Endothelial cell (in vitro differentiated cells): ENCODE measurements at regions not wholly inside any gene's neighbourhood (a gene's known extent, or its start where the extent isn't known, plus 50 kb on each side); places are given as distances from the start of the nearest gene placed in this dataset.
"Not testable (repeated sequence)": the region's sequence is repeated elsewhere in the genome, so short reads cannot be mapped to it uniquely, and the experiment has no call there.

Source experiments
- DNase-seq: peaks from one replicate; pipeline ENCODE4 v3.0.0; 2021; ENCODE audit warnings: low spot score
- H3K27ac Mint-ChIP-seq: one replicate; pipeline ENCODE4 v1.8.0; 2021; ENCODE audit warnings: mixed read lengths, inconsistent platforms; ENCODE audit not compliant: unreplicated experiment
- H3K27me3 Mint-ChIP-seq: one replicate; pipeline ENCODE4 v1.8.0; 2021; ENCODE audit warnings: mild to moderate bottlenecking, moderate library complexity, mixed read lengths, inconsistent platforms; ENCODE audit not compliant: unreplicated experiment
- H3K36me3 Mint-ChIP-seq: one replicate; pipeline ENCODE4 v1.8.0; 2021; ENCODE audit warnings: mild to moderate bottlenecking, low read depth, mixed read lengths, inconsistent platforms; ENCODE audit not compliant: unreplicated experiment
- H3K4me1 Mint-ChIP-seq: one replicate; pipeline ENCODE4 v1.8.0; 2021; ENCODE audit warnings: mild to moderate bottlenecking, mixed read lengths, inconsistent platforms; ENCODE audit not compliant: unreplicated experiment
- H3K4me3 Mint-ChIP-seq: one replicate; pipeline ENCODE4 v1.8.0; 2021; ENCODE audit warnings: mild to moderate bottlenecking, mixed read lengths, inconsistent platforms; ENCODE audit not compliant: unreplicated experiment
- H3K9me3 Mint-ChIP-seq: one replicate; pipeline ENCODE4 v1.8.0; 2021; ENCODE audit warnings: mixed read lengths, inconsistent platforms; ENCODE audit not compliant: unreplicated experiment
- TF ChIP-seq, protein P1 (sequence below): fragments of 200-600 bp; sonication (generic); IDR thresholded peaks from one replicate; pipeline ENCODE4 v1.5.0; 2021; ENCODE audit warnings: antibody characterized with exemption; ENCODE audit not compliant: unreplicated experiment

DNA sequence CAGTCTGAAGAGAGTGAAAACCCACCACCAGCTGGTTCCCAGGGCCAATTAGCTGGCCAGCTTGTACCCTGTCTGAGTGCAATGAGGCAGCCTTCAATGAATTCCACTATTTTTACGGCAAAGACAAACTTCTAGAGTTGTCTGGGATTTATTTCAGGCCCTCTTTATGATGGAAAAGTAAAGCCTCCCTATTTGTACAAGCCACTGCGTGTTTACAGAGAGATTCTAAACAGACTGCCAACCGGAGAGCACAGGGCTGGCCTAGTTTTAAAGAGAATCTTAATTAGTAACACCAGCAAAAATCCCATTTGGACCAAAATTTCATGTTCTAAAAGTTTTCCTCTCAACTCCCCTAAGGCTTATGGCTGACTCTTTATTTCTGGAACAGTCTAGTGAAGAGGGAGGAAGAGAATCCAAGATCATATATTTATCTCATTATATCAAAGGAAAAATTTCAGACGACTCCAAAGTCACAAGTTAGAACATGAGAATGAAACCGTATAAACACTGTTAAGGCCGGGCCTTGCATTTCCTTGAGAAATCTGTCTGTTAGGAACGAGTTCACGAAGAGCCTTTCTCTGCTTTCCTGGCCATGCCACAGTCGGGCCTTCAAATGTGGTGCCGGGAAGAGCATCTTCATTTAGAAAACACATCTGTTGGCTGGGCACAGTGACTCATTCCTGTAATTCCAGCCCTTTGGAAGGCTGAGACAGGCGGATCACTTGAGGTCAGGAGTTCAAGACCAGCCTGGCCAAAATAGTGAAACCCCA lies 724.6 kb upstream of the NRP1 start:
- peaks cover 4% of the 10 kb centered on the region for H3K27me3 Mint-ChIP-seq

DNA sequence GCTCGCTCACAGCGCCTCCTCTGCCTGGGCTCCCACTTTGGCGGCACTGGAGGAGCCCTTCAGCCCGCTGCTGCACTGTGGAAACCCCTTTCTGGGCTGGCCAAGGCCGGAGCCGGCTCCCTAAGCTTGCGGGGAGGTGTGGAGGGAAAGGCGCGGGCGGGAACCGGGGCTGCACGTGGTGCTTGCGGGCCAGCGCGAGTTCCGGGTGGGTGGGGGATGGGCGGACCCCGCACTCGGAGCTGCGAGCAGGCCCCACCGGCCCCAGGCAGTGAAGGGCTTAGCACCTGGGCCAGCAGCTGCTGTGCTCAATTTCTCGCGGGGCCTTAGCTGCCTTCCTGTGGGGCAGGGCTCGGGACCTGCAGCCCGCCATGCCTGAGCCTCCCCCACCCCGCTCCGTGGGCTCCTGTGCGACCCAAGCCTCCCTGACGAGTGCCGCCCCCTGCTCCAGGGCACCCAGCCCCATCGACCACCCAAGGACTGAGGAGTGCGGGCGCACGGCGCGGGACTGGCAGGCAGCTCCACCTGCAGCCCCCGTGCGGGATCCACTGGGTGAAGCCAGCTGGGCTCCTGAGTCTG lies 721.0 kb upstream of the NRP1 start:
- DNase-seq, H3K4me1 Mint-ChIP-seq, H3K27ac Mint-ChIP-seq, H3K27me3 Mint-ChIP-seq, H3K4me3 Mint-ChIP-seq, H3K9me3 Mint-ChIP-seq, H3K36me3 Mint-ChIP-seq: not testable (repeated sequence)

More for the DNA sequence above, 724.6 kb upstream of the NRP1 start:
- H3K4me3 Mint-ChIP-seq, result no peak overlapping the region
- H3K9me3 Mint-ChIP-seq, result peaks cover 6% of the 10 kb centered on the region
- TF ChIP-seq, protein P1, sequence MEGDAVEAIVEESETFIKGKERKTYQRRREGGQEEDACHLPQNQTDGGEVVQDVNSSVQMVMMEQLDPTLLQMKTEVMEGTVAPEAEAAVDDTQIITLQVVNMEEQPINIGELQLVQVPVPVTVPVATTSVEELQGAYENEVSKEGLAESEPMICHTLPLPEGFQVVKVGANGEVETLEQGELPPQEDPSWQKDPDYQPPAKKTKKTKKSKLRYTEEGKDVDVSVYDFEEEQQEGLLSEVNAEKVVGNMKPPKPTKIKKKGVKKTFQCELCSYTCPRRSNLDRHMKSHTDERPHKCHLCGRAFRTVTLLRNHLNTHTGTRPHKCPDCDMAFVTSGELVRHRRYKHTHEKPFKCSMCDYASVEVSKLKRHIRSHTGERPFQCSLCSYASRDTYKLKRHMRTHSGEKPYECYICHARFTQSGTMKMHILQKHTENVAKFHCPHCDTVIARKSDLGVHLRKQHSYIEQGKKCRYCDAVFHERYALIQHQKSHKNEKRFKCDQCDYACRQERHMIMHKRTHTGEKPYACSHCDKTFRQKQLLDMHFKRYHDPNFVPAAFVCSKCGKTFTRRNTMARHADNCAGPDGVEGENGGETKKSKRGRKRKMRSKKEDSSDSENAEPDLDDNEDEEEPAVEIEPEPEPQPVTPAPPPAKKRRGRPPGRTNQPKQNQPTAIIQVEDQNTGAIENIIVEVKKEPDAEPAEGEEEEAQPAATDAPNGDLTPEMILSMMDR, result no peak
- no peaks in the 10 kb centered on the region for H3K4me1 Mint-ChIP-seq
- no peak overlapping the region for H3K27ac Mint-ChIP-seq
- H3K36me3 Mint-ChIP-seq, result peaks cover 4% of the 10 kb centered on the region
- DNase-seq, result no peak

DNA sequence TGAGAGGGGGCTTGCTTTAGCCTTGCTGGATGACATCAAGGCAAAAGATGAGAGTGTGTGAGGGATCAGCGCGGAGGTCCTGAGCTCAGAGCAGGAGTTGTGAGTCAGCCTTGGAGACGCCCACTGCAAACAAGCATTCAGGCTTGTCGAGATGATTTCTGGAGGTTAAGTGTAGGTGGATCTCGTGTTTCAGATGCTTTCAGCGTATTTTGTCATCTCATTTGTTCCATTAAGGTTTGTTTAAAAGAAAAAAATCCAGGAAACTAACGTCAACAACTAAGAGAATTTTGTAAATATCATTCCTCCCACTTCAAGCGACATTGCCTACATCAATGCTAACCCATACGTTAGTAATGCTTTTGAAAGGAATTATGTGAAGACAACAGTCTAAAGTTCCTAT lies 715.4 kb upstream of the NRP1 start:
- H3K4me1 Mint-ChIP-seq, result peaks cover 5% of the 10 kb centered on the region
- no peak overlapping the region for H3K27ac Mint-ChIP-seq
- TF ChIP-seq, protein P1, result no peak
- H3K9me3 Mint-ChIP-seq, result no peaks in the 10 kb centered on the region
- no peak for DNase-seq
- H3K27me3 Mint-ChIP-seq, result peaks cover 2% of the 10 kb centered on the region
- H3K36me3 Mint-ChIP-seq, result peaks cover 4% of the 10 kb centered on the region
- H3K4me3 Mint-ChIP-seq, result no peak overlapping the region

DNA sequence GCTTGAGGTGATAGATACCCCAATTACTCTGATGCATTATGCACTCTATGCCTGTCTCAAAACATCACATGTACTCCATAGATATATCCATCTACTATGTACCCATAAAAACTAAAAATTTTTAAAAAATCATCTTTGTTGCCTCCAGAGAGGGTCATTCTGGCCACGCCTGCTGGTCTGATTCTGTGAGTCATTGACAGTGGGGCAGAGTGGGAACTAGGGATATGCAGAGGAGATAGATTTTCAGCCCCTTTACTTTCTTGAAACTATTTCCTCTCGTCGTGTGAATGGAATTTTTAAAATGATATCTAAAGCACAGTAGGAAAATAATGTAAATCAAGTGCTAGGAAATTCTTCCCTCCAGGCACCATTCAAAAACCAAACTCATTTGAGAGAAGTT lies 715.0 kb upstream of the NRP1 start:
- Mint-ChIP-seq H3K27me3 (peaks cover 3% of the 10 kb centered on the region), H3K4me1 (peaks cover 5% of the 10 kb centered on the region), H3K4me3 (no peak overlapping the region), H3K9me3 (no peaks in the 10 kb centered on the region), H3K36me3 (peaks cover 4% of the 10 kb centered on the region), H3K27ac (no peak overlapping the region)
- TF ChIP-seq, protein P1, result no peak
- DNase-seq, result no peak

DNA sequence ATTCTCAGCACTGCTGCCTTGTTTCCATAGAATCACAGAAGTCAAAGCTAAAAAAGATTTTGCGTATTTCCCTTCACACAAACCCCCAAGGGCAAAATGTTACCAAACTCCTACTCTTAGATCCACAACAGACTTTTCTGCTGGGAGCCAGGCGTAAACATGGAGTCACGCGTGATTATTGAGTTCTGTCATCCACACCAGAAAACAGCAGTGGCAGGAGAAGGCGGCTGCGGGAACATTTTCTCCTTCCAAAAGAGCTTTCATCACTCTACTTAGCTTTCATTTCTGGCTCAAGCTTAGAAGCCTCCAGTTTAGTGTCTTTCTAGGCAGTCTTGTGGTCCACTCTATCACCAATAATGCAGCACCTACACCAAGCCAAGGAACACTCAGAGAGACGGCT lies 712.9 kb upstream of the NRP1 start:
- no peak for DNase-seq
- no peak overlapping the region for H3K4me3 Mint-ChIP-seq
- peaks cover 4% of the 10 kb centered on the region for H3K36me3 Mint-ChIP-seq
- no peak overlapping the region for H3K27ac Mint-ChIP-seq
- peaks cover 3% of the 10 kb centered on the region for H3K27me3 Mint-ChIP-seq
- no peaks in the 10 kb centered on the region for H3K9me3 Mint-ChIP-seq
- H3K4me1 Mint-ChIP-seq, result peaks cover 14% of the 10 kb centered on the region
- TF ChIP-seq, protein P1, result no peak
